GM12878 (cell line): ENCODE measurements at regions not wholly inside any gene's neighbourhood (a gene's known extent, or its start where the extent isn't known, plus 50 kb on each side); places are given as distances from the start of the nearest gene placed in this dataset.

Source experiments
- ATAC-seq: fragments of 200-7000 bp; cut with Tn5 transposase; 3 replicates; pipeline ENCODE4 v1.9.1; 2020; ENCODE audit warnings: mild to moderate bottlenecking, moderate library complexity
- BruUV-seq: library from RNA; stranded (reverse); fragments of 400-500 nt; replicated peaks from 2 replicates; lab custom pipeline; 2021; lab: Mats Ljungman, UMichigan
- CTCF ChIA-PET: fragments of 300-600 bp; sonication (Branson Sonifier 250); formaldehyde crosslinking; extraction: SDS; loops from one replicate; lab custom pipeline; 2021; ENCODE audit warnings: inconsistent platforms; lab: Yijun Ruan, JAX
- POLR2A ChIA-PET: fragments of 350-600 bp; formaldehyde crosslinking; extraction: SDS; loops from one replicate; lab custom pipeline; 2021; ENCODE audit warnings: inconsistent platforms; lab: Charles Lee
- RAD21 ChIA-PET: fragments of 300-600 bp; sonication (Branson Sonifier 250); formaldehyde crosslinking; loops from one replicate; lab custom pipeline; 2023; ENCODE audit warnings: antibody characterized with exemption; ENCODE audit not compliant: unreplicated experiment; lab: Charles Lee
- SMC1A ChIA-PET: fragments of 300-600 bp; sonication (Branson Sonifier 250); formaldehyde crosslinking; loops from one replicate; lab custom pipeline; 2023; ENCODE audit not compliant: unreplicated experiment, uncharacterized antibody; lab: Charles Lee
- DNase-seq: peaks from one replicate; pipeline ENCODE4 v3.0.0-alpha.2; 2011; ENCODE audit warnings: low read depth, low spot score
- FAIRE-seq: peaks from 3 replicates; lab custom pipeline; 2011; peaks lifted over from hg19 to GRCh38; lab: Jason Lieb, UNC
- H2AFZ ChIP-seq: 2 replicates; pipeline ENCODE4 v1.6.0; 2011; ENCODE audit warnings: low read depth, low read length, control low read depth; ENCODE audit not compliant: control insufficient read depth
- H3K27ac ChIP-seq: 2 replicates; pipeline ENCODE4 v1.5.1; 2011; ENCODE audit warnings: control low read depth; ENCODE audit not compliant: control insufficient read depth, insufficient read depth
- H3K27me3 ChIP-seq, 2 experiments: replicated peaks in 1 of 2; 2 replicates each; pipeline versions ENCODE4 v1.6.0 to v1.6.1; 2011; ENCODE audit warnings: low read length in 1 of 2; ENCODE audit not compliant: control insufficient read depth in 2 of 2, insufficient read depth in 2 of 2
- H3K36me3 ChIP-seq, 2 experiments: 2 replicates each; pipeline ENCODE4 v1.5.1; 2011; ENCODE audit warnings: low read length in 1 of 2; ENCODE audit not compliant: control insufficient read depth in 2 of 2, insufficient read depth in 2 of 2
- H3K4me1 ChIP-seq: 2 replicates; pipeline ENCODE4 v1.6.1; 2011; ENCODE audit warnings: mild to moderate bottlenecking, low read length, moderate library complexity, mixed read lengths; ENCODE audit not compliant: control insufficient read depth, insufficient read depth
- H3K4me2 ChIP-seq: 2 replicates; pipeline ENCODE4 v1.6.0; 2011; ENCODE audit warnings: control low read depth; ENCODE audit not compliant: control insufficient read depth, insufficient read depth
- H3K4me3 ChIP-seq: fragments of 200-600 bp; sonication (generic); 2 replicates; pipeline ENCODE4 v1.5.1; 2016
- H3K79me2 ChIP-seq: 2 replicates; pipeline ENCODE4 v1.6.0; 2011; ENCODE audit warnings: low read length; ENCODE audit not compliant: control insufficient read depth, insufficient read depth
- H3K9ac ChIP-seq: 2 replicates; pipeline ENCODE4 v1.8.0; 2011; ENCODE audit warnings: low read length, control low read depth, mixed read lengths; ENCODE audit not compliant: control insufficient read depth, insufficient read depth
- H3K9me3 ChIP-seq: replicated peaks from 3 replicates; pipeline ENCODE4 v1.5.1; 2011; ENCODE audit warnings: mild to moderate bottlenecking, low read length; ENCODE audit not compliant: control insufficient read depth, insufficient read depth
- H4K20me1 ChIP-seq: 2 replicates; pipeline ENCODE4 v1.6.0; 2011; ENCODE audit not compliant: control insufficient read depth, insufficient read depth
- CHD4 ChIP-seq: fragments of 200-600 bp; sonication (generic); IDR thresholded peaks from 2 replicates; pipeline ENCODE4 v1.6.1; 2016; ENCODE audit warnings: mild to moderate bottlenecking
- E2F8 ChIP-seq: fragments of 450-650 bp; IDR thresholded peaks from 2 replicates; pipeline ENCODE4 v1.6.1; 2018; ENCODE audit warnings: mild to moderate bottlenecking, low read depth, moderate library complexity; ENCODE audit not compliant: partially characterized antibody
- ELK1 ChIP-seq: IDR thresholded peaks from 2 replicates; pipeline ENCODE4 v1.6.1; 2012; ENCODE audit warnings: low read depth, low read length, improper control_type of control experiment
- FOXM1 ChIP-seq: IDR thresholded peaks from 2 replicates; pipeline ENCODE4 v1.6.1; 2012; ENCODE audit warnings: low read depth, mild to moderate bottlenecking, inconsistent platforms, low read length, moderate library complexity
- IKZF1 ChIP-seq: fragments of 450-650 bp; conservative IDR thresholded peaks from 2 replicates; pipeline ENCODE4 v1.6.1; 2017; ENCODE audit warnings: antibody characterized with exemption, mild to moderate bottlenecking
- IKZF2 ChIP-seq, 2 experiments: fragments of 450-650 bp; IDR thresholded peaks; 2 replicates each; pipeline ENCODE4 v1.6.1; 2017; ENCODE audit warnings: mild to moderate bottlenecking in 2 of 2, moderate library complexity in 2 of 2
- IRF3 ChIP-seq: fragments of 450-650 bp; IDR thresholded peaks from 2 replicates; pipeline ENCODE4 v1.6.1; 2014; ENCODE audit warnings: mild to moderate bottlenecking
- MAX ChIP-seq: IDR thresholded peaks from 2 replicates; pipeline ENCODE4 v1.6.1; 2012; ENCODE audit warnings: low read depth, low read length, improper control_type of control experiment
- PAX8 ChIP-seq: fragments of 450-650 bp; IDR thresholded peaks from 2 replicates; pipeline ENCODE4 v1.6.1; 2017; ENCODE audit warnings: mild to moderate bottlenecking, moderate library complexity
- POLR2A ChIP-seq: IDR thresholded peaks from 2 replicates; pipeline ENCODE4 v1.6.1; 2011; ENCODE audit warnings: low read depth, mild to moderate bottlenecking, low read length
- SP1 ChIP-seq: IDR thresholded peaks from one replicate; pipeline ENCODE4 v1.6.1; 2011; ENCODE audit warnings: low read depth, low read length
- SREBF2 ChIP-seq: IDR thresholded peaks from 2 replicates; pipeline ENCODE4 v1.6.1; 2012; ENCODE audit warnings: mild to moderate bottlenecking, low read length
- STAT1 ChIP-seq: fragments of 450-650 bp; conservative IDR thresholded peaks from 2 replicates; pipeline ENCODE4 v1.6.1; 2014; ENCODE audit warnings: antibody characterized with exemption, mild to moderate bottlenecking
- USF2 ChIP-seq: IDR thresholded peaks from 2 replicates; pipeline ENCODE4 v1.6.1; 2011; ENCODE audit warnings: low read depth, low read length, improper control_type of control experiment, borderline replicate concordance
- ZNF274 ChIP-seq: IDR thresholded peaks from one replicate; pipeline ENCODE4 v1.8.0; 2011; ENCODE audit not compliant: insufficient read length, insufficient read depth
- ZNF687 ChIP-seq: fragments of 450-650 bp; IDR thresholded peaks from 2 replicates; pipeline ENCODE4 v1.6.1; 2017; ENCODE audit warnings: mild to moderate bottlenecking, moderate library complexity
- WGBS: methylation state at CpG from one replicate; pipeline ENCODE4 v1.1.6; 2016; ENCODE audit warnings: low lambda C conversion rate; ENCODE audit not compliant: insufficient replicate concordance, insufficient coverage; ENCODE audit errors: missing lambda C conversion rate; 5-methylcytosine and 5-hydroxymethylcytosine counted together
- in situ Hi-C: fragments of 300-500 bp; cut with MboI; formaldehyde crosslinking; loops from 9 replicates; pipeline ENCODE4 v1.14.3; 2018; ENCODE audit warnings: mixed read lengths
- intact Hi-C: fragments of 100-400 bp; cut with micrococcal nuclease; formaldehyde crosslinking; loops from one replicate; pipeline ENCODE4 v1.14.2; 2022; ENCODE audit not compliant: unreplicated experiment

- no peak for TF ChIP-seq FOXM1
- no peak for TF ChIP-seq POLR2A
- TF ChIP-seq SREBF2, result no peak
- TF ChIP-seq IKZF1, result no peak
- no peak for TF ChIP-seq IRF3
- TF ChIP-seq PAX8, result no peak
- no peak for TF ChIP-seq CHD4
- no peak for TF ChIP-seq E2F8
- no peak for TF ChIP-seq ELK1
- no peak for TF ChIP-seq IKZF2 (IDR thresholded peaks at IDR 0.05)
- no peak for TF ChIP-seq ZNF687
- TF ChIP-seq SP1, result no peak
- TF ChIP-seq ZNF274, result no peak
- TF ChIP-seq USF2, result no peak
- no peak for TF ChIP-seq STAT1
- TF ChIP-seq MAX, result no peak
- no peaks in the 10 kb centered on the region for H3K9me3 ChIP-seq
- H3K79me2 ChIP-seq, result no peaks in the 10 kb centered on the region
- ChIA-PET POLR2A (no interaction called here), RAD21 (interaction anchor here (0.9 kb wide), 1 partner anchor 58 kb away, joined by 3 read pairs; no protein-coding TSS in a partner anchor), SMC1A (interaction anchor here (1.1 to 2.0 kb wide), 4 partner anchors 10 to 44 kb away, joined by 3 to 4 read pairs (median 4); no protein-coding TSS in a partner anchor), CTCF (interaction anchor here (1.3 to 1.7 kb wide), 3 partner anchors 9 to 113 kb away, joined by 3 to 7 read pairs (median 4); no protein-coding TSS in a partner anchor)
- H4K20me1 ChIP-seq, result no peaks in the 10 kb centered on the region
- ATAC-seq (no peak), FAIRE-seq (peak; percentile 54), DNase-seq (no peak)
- peaks cover 18% of the 10 kb centered on the region for H3K4me1 ChIP-seq
- no peak overlapping the region for H2AFZ ChIP-seq
- in situ Hi-C loops (no loop called here), intact Hi-C loops (no loop called here)
- BruUV-seq, result no TSS peak
- H3K36me3 ChIP-seq, result no peaks in the 10 kb centered on the region
- 41% methylated on average over 1 of the region's 1 CpG for WGBS
- H3K4me3 ChIP-seq, result no peak overlapping the region
- no peak overlapping the region for H3K4me2 ChIP-seq
- H3K27ac ChIP-seq, result no peak overlapping the region
- no peaks in the 10 kb centered on the region for H3K27me3 ChIP-seq
- no peak overlapping the region for H3K9ac ChIP-seq
Observed at GRCh38 chr5:97420646-97421045, 237.6 kb upstream of the RIOK2 start.
